Limb (tissue), 2 donors: ENCODE measurements at regions not wholly inside any gene's neighbourhood (a gene's known extent, or its start where the extent isn't known, plus 50 kb on each side); places are given as distances from the start of the nearest gene placed in this dataset.

Source experiments
- DNase-seq, 2 donors: peaks; one replicate each; pipeline ENCODE4 v3.0.0-alpha.2; 2016; ENCODE audit errors: extremely low spot score in 2 of 2

DNA sequence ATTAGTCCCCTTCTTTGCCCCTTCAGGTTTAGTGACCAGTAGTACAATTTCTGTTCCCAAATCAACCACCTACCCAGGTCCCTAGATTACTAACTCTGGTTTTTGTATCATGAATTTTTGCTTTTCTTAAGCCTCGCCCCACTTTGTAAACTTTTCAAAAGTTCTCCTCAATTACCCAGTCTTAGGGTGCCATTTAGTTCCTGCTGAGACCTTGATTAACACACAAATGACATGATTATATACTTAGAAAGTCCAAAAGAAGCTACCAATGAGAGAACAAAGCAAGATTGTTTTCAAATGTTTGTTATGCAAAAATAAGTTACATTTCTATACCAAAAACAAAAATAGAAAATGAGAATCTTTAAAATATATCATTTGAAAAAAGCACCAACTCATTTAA is 594.4 kb downstream of the SQOR start:
- DNase-seq, result no peak

- DNase-seq, result no peak
Measured at GRCh38 chr15:46231786-46232185, 597.0 kb downstream of the SQOR start.

DNA sequence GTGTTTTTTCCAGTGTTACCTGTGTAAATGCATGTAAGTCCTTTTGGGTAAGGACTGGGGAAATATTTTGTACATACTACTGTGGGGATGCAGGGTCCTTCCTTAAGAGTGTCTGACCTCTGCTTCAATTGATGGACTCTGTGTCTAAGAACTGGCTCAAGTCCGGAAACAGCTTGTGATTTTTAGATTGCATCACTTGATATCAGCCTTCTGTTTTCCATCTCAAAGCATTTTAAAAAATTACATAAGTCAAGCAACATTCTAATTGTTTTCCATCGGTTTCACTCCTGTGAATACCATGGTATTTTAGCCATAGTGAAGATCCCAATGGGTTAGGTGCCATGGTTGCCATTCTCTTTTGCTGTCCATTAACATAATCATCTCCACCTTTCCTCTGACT is 597.6 kb downstream of the SQOR start:
- no peak for DNase-seq

DNA sequence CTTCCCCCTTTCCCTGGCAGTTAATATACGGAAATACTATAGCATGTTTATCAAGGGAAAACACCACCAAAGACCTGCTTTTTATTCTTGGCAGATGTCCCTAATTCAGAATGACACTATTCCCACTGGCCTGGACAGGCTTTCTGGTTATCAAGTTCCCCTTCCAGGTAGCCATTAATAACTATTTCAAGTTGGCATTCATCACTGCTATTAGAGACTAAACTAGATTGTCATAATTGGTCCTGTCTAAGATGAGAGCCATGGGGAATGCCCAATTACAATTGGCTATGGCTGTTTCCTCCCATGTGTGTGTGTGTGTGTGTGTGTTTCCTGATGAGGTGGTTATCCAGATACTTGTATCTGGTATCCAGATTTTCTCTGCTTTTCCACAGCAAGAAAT is 608.1 kb downstream of the SQOR start:
- no peak for DNase-seq

DNA sequence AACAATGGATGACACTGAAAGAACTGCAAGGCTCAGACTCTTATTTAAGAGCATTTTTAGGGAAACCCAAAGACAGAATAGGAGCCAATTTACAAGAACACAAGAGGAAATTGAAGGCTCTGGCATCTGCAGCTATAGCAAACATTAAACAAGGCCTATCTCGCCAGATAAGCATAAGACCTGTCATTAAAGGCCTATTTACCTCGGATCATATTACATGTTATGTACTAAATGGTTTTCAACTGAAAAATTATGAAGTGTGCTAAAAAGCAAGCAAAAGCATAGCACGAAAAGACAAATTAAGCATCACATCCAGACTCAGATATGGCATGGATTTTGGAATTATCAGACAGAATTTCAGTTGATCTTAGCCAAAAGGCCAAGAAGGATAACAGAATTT is 617.1 kb downstream of the SQOR start:
- no peak for DNase-seq

GRCh38 chr15:46258056-46258455 is 623.2 kb downstream of the SQOR start:
- no peak for DNase-seq

GRCh38 chr15:46260937-46261336 is 626.1 kb downstream of the SQOR start:
- DNase-seq, result no peak

GRCh38 chr15:46265664-46266347 is 631.0 kb downstream of the SQOR start:
- DNase-seq, result no peak

- no peak for DNase-seq
Measured at GRCh38 chr15:46266661-46267060, 631.8 kb downstream of the SQOR start.

GRCh38 chr15:46270481-46271147 is 635.8 kb downstream of the SQOR start:
- no peak for DNase-seq

DNA sequence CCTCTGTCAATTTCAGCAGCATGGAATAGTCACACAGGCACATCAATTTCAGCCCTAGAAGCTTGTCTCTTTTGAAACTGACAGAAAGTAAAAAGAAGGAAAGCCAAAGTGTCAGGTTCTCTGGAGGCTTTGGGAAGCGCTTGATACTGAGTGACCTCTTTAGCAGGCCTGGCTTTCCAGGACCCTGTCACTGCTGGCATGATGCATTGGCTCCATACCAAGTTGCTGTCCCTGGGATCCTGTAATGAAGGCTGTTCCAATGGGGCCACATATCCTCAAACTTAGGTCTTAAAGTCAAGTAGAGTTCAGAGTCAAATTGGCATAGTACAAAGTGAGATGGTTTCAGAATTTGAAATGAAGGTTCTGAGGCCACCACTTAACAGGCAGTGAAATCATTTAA is 640.9 kb downstream of the SQOR start:
- DNase-seq, result no peak

DNA sequence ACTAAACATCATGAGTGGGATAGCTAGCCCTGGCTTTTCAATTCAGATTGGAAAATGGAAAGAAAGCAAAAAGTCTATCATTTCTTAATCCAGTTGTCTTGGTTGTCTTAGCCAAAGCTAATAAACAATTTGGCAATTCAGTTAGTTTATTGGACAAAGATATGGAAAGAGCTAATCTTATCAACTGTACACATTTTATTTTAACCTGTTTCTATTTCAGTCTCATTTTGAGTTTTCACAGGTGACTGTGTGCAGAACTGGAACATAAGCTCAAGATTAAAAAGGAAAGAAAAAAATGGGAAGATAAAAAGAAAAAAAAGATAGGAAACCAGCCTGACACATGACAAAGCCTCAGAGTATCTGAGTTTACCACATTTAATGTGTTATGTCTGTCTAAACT is 642.6 kb downstream of the SQOR start:
- DNase-seq, result no peak

GRCh38 chr15:46278062-46278461 is 643.2 kb downstream of the SQOR start:
- DNase-seq, result no peak

GRCh38 chr15:46278486-46279090 is 643.8 kb downstream of the SQOR start:
- DNase-seq, result no peak

DNA sequence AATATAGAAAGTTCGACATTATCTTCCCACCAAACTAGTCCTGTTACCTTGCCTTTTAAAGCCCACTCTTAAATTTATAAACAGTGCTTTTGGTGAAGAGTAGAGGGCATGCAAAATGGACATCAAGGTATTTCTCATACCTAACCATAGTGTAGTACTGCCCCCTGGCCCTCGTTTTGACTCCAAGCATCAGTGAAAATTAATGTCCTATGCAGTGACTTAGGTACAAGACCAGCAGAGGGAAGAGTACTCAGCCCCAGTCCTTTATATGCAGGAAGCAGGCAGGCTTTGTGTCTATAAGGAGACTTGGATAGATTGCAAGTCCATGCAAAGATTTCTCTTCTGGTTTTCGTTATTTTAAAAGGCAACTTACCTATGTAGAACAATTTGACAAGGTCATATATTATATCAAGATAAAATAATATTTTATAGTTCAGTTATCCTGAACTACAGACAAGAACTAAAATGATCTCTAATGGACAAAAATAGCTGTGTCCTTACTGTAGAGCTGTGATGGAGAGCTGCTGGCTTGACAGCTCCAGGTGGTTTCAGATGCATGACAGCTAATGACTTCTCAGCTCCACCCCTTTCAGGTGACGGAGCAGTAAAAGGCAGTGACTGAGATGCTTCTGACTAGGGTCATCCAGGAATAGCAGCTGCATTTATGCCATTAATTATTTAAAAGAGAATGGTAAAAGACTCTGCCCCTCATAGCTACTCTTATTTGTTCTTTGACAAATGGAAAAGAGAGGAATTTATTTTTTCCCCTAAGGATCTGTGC is 646.1 kb downstream of the SQOR start:
- no peak for DNase-seq

DNA sequence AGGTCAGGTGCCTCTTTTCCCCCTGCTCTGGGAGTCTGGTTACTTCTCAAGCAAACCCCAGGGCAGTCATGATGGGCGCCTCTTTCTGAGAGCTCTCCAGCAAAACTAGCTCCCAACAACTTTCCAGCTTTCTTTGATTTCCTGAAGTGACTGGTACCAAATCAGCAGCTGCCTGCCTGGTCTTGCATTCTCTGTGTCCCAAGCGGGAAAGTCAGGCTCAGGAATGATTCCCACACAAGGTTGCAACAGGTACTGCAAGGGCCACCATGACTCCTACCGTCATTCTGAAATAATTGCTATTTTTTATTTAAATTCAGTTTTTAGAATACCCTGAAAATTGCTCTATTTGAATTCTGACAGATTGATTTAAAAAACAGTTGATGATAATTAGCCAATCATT is 658.7 kb downstream of the SQOR start:
- DNase-seq, result no peak

DNA sequence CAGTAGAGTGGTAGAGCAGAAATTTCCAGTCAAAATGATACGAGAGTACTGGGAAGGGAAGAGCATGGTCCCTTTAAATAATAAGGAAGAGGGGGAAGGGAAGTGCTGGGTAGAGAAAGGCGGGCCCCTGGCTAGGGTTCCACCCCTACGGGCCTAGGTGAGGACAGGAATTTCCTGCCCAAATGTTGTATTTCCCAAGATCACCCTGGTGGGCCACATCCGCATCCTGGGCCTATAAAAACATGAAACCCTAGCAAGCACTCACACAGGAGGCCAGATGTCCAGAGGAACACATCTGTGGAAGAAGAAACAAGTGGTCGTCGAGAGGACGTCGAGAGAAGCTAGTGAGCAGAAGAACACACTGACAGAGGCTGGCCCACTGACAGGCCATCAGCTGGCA is 661.2 kb downstream of the SQOR start:
- no peak for DNase-seq

GRCh38 chr15:46296797-46297196 is 662.0 kb downstream of the SQOR start:
- DNase-seq, result no peak

DNA sequence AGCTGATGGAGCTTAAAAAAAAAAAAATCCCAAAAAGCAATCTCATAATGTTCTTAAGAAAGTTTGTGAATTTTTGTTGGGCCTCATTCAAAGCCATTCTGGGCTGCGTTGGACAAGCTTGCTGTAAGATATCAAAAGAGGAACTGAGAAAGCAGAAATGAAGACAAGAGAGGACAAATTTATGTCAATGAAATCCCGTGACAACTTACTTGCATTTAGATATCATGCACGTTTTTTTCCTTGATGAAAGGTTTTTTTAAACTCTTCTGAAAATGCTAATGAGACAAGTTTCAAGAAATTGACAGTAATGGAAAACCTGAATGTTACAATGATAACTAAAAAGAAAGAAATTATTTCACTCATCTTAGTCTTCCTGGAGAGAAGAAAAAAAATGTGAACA is 662.9 kb downstream of the SQOR start:
- DNase-seq, result no peak

GRCh38 chr15:46300716-46301115 is 665.9 kb downstream of the SQOR start:
- no peak for DNase-seq

DNA sequence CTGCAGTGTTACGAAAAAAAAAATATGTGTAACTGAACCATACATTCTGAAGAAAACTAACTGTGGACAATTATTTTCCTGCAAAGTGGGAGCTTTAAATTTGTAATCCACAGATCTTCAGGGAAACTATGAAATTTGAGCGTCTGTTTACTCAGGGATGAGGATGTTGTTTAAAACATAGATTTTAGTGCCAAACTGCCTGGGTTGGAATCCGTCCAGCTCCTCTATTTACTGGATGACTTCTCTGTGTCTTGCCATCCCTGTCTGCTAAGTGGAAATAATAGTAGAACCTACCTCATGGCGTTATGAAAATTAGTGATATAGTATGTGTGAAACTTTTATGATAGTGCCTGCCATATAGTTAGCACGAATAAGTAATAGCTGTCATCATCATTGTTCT is 666.5 kb downstream of the SQOR start:
- no peak for DNase-seq

DNA sequence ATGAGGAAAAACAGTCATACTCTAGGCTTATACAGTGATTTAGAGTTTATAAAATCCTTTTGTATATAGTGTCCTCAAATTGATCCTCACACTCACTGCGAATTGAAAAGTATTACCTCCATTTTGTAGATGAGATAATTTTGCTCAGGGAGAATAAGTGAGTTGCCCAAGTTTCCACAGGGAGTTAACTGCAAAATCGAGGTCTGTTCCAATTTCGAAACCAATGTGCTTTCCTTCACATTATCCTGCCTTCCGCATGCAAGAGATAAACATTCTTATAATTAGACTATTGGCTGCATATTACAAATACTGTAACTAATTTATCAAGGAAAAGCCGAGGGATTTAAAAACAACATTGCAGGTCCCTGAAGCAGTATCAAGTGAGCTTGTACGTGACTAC is 667.0 kb downstream of the SQOR start:
- DNase-seq, result no peak
